Thyroid gland (tissue), 4 donors: ENCODE measurements at regions not wholly inside any gene's neighbourhood (a gene's known extent, or its start where the extent isn't known, plus 50 kb on each side); places are given as distances from the start of the nearest gene placed in this dataset.

Experiments used
- CTCF ChIP-seq, 6 experiments: fragments of 200-600 bp in 3 of 6; fragments of 450-650 bp in 3 of 6; sonication (generic) in 3 of 6; IDR thresholded peaks; one replicate each; pipeline ENCODE4 v1.5.1; 2016 to 2019; ENCODE audit warnings: antibody characterized with exemption in 6 of 6, mild to moderate bottlenecking in 2 of 6, inconsistent platforms in 1 of 6, moderate library complexity in 1 of 6
- POLR2A ChIP-seq, 2 donors: fragments of 450-650 bp; IDR thresholded peaks; one replicate each; pipeline ENCODE4 v1.6.1; 2017; ENCODE audit warnings: antibody characterized with exemption in 2 of 2, mild to moderate bottlenecking in 2 of 2, moderate library complexity in 1 of 2

- TF ChIP-seq CTCF (IDR thresholded peaks at IDR 0.05) (no peak), POLR2A (IDR thresholded peaks at IDR 0.05) (no peak)
Observed at GRCh38 chr15:62446984-62447383, 281.9 kb upstream of the C2CD4B start.
